ENCODE measurements at regions not wholly inside any gene's neighbourhood (a gene's known extent, or its start where the extent isn't known, plus 50 kb on each side); places are given as distances from the start of the nearest gene placed in this dataset.

GRCh38 chr1:38344716-38345115 is 298.1 kb upstream of the POU3F1 start:
- Histone ChIP-seq H3K4me1 (ENCODE audit: control insufficient read depth in 4 of 4, insufficient read depth in 4 of 4, low read length in 3 of 4) (no peaks in the 10 kb centered on the region), H3K9ac (ENCODE audit: low read depth in 1 of 2, low read length in 2 of 2) (no peak overlapping the region), H3K27ac (ENCODE audit: low read depth in 1 of 2, low read length in 2 of 2) (no peak overlapping the region), H3K4me3 (ENCODE audit: low read depth in 1 of 3, low read length in 3 of 3) (no peak overlapping the region), H3K27me3 (ENCODE audit: control insufficient read depth in 4 of 4, insufficient read depth in 4 of 4, low read length in 3 of 4) (no peaks in the 10 kb centered on the region), H3K36me3 (ENCODE audit: control insufficient read depth in 4 of 4, insufficient read depth in 3 of 4, low read depth in 1 of 4, low read length in 3 of 4) (no peaks in the 10 kb centered on the region), H3K9me3 (ENCODE audit: control insufficient read depth in 4 of 4, low read length in 3 of 4) (peaks cover 0 to 8% (median 5%) of the 10 kb centered on the region in 4 donors)
- 64% methylated on average over 4 of the region's 4 CpGs for WGBS
- TF ChIP-seq EGR1 (IDR thresholded peaks at IDR 0.05; ENCODE audit: low read depth in 2 of 2) (no peak), RAD21 (IDR thresholded peaks at IDR 0.05) (no peak), FOXA2 (IDR thresholded peaks at IDR 0.05) (no peak)
- no peak for DNase-seq (ENCODE audit: low spot score)

DNA sequence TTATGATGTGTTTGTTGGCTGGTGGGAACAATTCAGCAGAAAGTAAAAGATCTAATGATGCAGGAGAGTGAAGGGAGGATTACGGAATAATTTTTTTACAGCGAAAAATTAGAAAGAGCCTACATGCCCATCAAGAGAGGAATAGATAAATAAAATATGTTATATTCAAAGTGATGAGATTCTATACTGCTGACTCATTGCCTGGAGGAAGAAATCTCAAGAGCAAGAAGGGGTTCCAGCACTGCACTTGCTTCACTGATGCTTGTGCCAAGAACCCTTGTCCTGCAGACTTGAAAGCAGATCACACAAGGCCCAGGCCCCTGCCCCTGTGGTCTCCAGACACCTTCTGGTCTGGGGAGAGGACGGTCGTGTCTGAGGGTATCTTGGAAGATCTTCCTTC is 295.1 kb upstream of the POU3F1 start:
- Histone ChIP-seq H3K9ac (ENCODE audit: low read depth in 1 of 2, low read length in 2 of 2) (no peak overlapping the region), H3K4me1 (ENCODE audit: control insufficient read depth in 4 of 4, insufficient read depth in 4 of 4, low read length in 3 of 4) (no peaks in the 10 kb centered on the region), H3K4me3 (ENCODE audit: low read depth in 1 of 3, low read length in 3 of 3) (no peak overlapping the region), H3K9me3 (ENCODE audit: control insufficient read depth in 4 of 4, low read length in 3 of 4) (peaks cover 0 to 4% (median 1%) of the 10 kb centered on the region in 4 donors), H3K27me3 (ENCODE audit: control insufficient read depth in 4 of 4, insufficient read depth in 4 of 4, low read length in 3 of 4) (no peaks in the 10 kb centered on the region), H3K36me3 (ENCODE audit: control insufficient read depth in 4 of 4, insufficient read depth in 3 of 4, low read depth in 1 of 4, low read length in 3 of 4) (no peaks in the 10 kb centered on the region), H3K27ac (ENCODE audit: low read depth in 1 of 2, low read length in 2 of 2) (no peak overlapping the region)
- TF ChIP-seq CTCF (IDR thresholded peaks at IDR 0.05; ENCODE audit: low read depth, low read length, missing input control), result no peak
- TF ChIP-seq FOXA2 (IDR thresholded peaks at IDR 0.05), result no peak
- TF ChIP-seq GABPA (IDR thresholded peaks at IDR 0.05 in 1 of 2, conservative IDR thresholded peaks at IDR 0.05 in 1 of 2), result no peak
- TF ChIP-seq HNF4G (IDR thresholded peaks at IDR 0.05), result no peak
- no peak for TF ChIP-seq TAF1 (conservative IDR thresholded peaks at IDR 0.05)
- TF ChIP-seq SP1 (IDR thresholded peaks at IDR 0.05), result no peak
- WGBS, result 83% methylated on average over 4 of the region's 4 CpGs
- DNase-seq (ENCODE audit: low spot score), result no peak

GRCh38 chr1:38340409-38340808 is 293.8 kb upstream of the POU3F1 start:
- 81% methylated on average over 5 of the region's 5 CpGs for WGBS
- TF ChIP-seq EGR1 (IDR thresholded peaks at IDR 0.05; ENCODE audit: low read depth in 2 of 2) (no peak), NR2F2 (IDR thresholded peaks at IDR 0.05) (no peak), FOXA2 (IDR thresholded peaks at IDR 0.05) (no peak)
- peaks cover 0 to 1% (median 0%) of the 10 kb centered on the region in 4 donors for H3K9me3 ChIP-seq (ENCODE audit: control insufficient read depth in 4 of 4, low read length in 3 of 4)

DNA sequence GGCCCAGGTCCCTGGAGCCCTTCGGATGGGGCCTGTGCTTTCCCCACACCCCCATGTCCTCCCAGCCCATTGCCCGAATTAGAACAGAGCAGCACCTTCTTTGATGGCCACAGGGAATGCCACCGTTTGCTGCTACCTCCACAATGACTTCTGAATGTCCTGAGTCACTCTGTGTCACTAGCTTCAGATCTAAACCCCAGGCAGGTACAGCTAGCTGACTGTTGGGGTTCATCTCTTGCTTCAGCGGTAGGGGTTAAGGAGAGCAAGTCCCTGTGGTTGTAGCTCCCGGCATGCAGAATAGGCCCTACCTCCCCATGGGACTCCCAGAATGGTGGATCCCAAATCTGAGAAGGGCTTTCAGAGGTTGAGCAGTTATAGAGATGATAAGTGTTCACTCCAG is 291.1 kb upstream of the POU3F1 start:
- 79% methylated on average over 5 of the region's 5 CpGs for WGBS
- TF ChIP-seq, protein P1, sequence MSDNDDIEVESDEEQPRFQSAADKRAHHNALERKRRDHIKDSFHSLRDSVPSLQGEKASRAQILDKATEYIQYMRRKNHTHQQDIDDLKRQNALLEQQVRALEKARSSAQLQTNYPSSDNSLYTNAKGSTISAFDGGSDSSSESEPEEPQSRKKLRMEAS (IDR thresholded peaks at IDR 0.05), result no peak
- TF ChIP-seq FOXA1 (IDR thresholded peaks at IDR 0.05), result no peak
- no peak for TF ChIP-seq RXRA (IDR thresholded peaks at IDR 0.05)
- no peak for TF ChIP-seq HNF4A (conservative IDR thresholded peaks at IDR 0.05)
- no peak for TF ChIP-seq EGR1 (IDR thresholded peaks at IDR 0.05; ENCODE audit: low read depth in 2 of 2)
- no peak for TF ChIP-seq GABPA (IDR thresholded peaks at IDR 0.05 in 1 of 2, conservative IDR thresholded peaks at IDR 0.05 in 1 of 2)
- TF ChIP-seq ATF3 (IDR thresholded peaks at IDR 0.05), result no peak
- TF ChIP-seq TAF1 (conservative IDR thresholded peaks at IDR 0.05), result no peak
- TF ChIP-seq YY1 (IDR thresholded peaks at IDR 0.05), result no peak
- no peak for TF ChIP-seq SP1 (IDR thresholded peaks at IDR 0.05)
- TF ChIP-seq FOXA2 (IDR thresholded peaks at IDR 0.05), result no peak
- TF ChIP-seq NR2F2 (IDR thresholded peaks at IDR 0.05), result no peak
- no peak for TF ChIP-seq RAD21 (IDR thresholded peaks at IDR 0.05)
- no peak for TF ChIP-seq CTCF (IDR thresholded peaks at IDR 0.05; ENCODE audit: low read depth, low read length, missing input control)
- TF ChIP-seq, protein P2, sequence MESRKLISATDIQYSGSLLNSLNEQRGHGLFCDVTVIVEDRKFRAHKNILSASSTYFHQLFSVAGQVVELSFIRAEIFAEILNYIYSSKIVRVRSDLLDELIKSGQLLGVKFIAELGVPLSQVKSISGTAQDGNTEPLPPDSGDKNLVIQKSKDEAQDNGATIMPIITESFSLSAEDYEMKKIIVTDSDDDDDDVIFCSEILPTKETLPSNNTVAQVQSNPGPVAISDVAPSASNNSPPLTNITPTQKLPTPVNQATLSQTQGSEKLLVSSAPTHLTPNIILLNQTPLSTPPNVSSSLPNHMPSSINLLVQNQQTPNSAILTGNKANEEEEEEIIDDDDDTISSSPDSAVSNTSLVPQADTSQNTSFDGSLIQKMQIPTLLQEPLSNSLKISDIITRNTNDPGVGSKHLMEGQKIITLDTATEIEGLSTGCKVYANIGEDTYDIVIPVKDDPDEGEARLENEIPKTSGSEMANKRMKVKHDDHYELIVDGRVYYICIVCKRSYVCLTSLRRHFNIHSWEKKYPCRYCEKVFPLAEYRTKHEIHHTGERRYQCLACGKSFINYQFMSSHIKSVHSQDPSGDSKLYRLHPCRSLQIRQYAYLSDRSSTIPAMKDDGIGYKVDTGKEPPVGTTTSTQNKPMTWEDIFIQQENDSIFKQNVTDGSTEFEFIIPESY (IDR thresholded peaks at IDR 0.05), result no peak
- no peak for TF ChIP-seq HNF4G (IDR thresholded peaks at IDR 0.05)

More at GRCh38 chr1:38340409-38340808, 293.8 kb upstream of the POU3F1 start:
- no peak for DNase-seq (ENCODE audit: low spot score)
- no peak overlapping the region for H3K9ac ChIP-seq (ENCODE audit: low read depth in 1 of 2, low read length in 2 of 2)
- H3K27ac ChIP-seq (ENCODE audit: low read depth in 1 of 2, low read length in 2 of 2), result no peak overlapping the region
- H3K4me3 ChIP-seq (ENCODE audit: low read depth in 1 of 3, low read length in 3 of 3), result no peak overlapping the region
- no peaks in the 10 kb centered on the region for H3K27me3 ChIP-seq (ENCODE audit: control insufficient read depth in 4 of 4, insufficient read depth in 4 of 4, low read length in 3 of 4)
- H3K36me3 ChIP-seq (ENCODE audit: control insufficient read depth in 4 of 4, insufficient read depth in 3 of 4, low read depth in 1 of 4, low read length in 3 of 4), result no peaks in the 10 kb centered on the region
- peaks cover 0 to 3% (median 0%) of the 10 kb centered on the region in 4 donors for H3K4me1 ChIP-seq (ENCODE audit: control insufficient read depth in 4 of 4, insufficient read depth in 4 of 4, low read length in 3 of 4)

More for the DNA sequence above, 291.1 kb upstream of the POU3F1 start:
- Histone ChIP-seq H3K9me3 (ENCODE audit: control insufficient read depth in 4 of 4, low read length in 3 of 4) (no peaks in the 10 kb centered on the region), H3K27ac (ENCODE audit: low read depth in 1 of 2, low read length in 2 of 2) (no peak overlapping the region), H3K4me1 (ENCODE audit: control insufficient read depth in 4 of 4, insufficient read depth in 4 of 4, low read length in 3 of 4) (peaks cover 0 to 3% (median 0%) of the 10 kb centered on the region in 4 donors), H3K4me3 (ENCODE audit: low read depth in 1 of 3, low read length in 3 of 3) (no peak overlapping the region), H3K36me3 (ENCODE audit: control insufficient read depth in 4 of 4, insufficient read depth in 3 of 4, low read depth in 1 of 4, low read length in 3 of 4) (no peaks in the 10 kb centered on the region), H3K27me3 (ENCODE audit: control insufficient read depth in 4 of 4, insufficient read depth in 4 of 4, low read length in 3 of 4) (peaks cover 0 to 3% (median 0%) of the 10 kb centered on the region in 4 donors), H3K9ac (ENCODE audit: low read depth in 1 of 2, low read length in 2 of 2) (no peak overlapping the region)
- no peak for DNase-seq (ENCODE audit: low spot score)

Measured in liver (tissue), 8 donors.